ENCODE measurements at regions not wholly inside any gene's neighbourhood (a gene's known extent, or its start where the extent isn't known, plus 50 kb on each side); places are given as distances from the start of the nearest gene placed in this dataset.

DNA sequence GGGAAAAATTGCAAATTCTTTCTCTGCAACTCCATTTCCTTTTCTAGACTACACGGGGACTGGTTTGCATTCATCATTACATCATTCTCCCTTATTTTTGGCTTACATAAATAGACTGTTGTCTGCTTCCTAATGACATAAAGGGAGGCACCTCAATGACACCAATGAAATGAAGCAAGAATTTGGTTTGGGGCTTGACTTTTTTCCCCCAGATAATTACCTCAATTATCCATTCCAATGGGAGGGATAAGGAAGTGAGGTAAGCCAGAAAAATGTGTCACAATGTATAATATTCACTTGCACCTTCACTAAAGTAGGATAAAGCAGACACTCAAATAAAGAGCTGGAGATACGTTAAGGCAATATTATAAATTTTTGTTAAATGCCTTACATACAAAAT lies 240.6 kb upstream of the GRIP1 start:
- TF ChIP-seq, protein P1, sequence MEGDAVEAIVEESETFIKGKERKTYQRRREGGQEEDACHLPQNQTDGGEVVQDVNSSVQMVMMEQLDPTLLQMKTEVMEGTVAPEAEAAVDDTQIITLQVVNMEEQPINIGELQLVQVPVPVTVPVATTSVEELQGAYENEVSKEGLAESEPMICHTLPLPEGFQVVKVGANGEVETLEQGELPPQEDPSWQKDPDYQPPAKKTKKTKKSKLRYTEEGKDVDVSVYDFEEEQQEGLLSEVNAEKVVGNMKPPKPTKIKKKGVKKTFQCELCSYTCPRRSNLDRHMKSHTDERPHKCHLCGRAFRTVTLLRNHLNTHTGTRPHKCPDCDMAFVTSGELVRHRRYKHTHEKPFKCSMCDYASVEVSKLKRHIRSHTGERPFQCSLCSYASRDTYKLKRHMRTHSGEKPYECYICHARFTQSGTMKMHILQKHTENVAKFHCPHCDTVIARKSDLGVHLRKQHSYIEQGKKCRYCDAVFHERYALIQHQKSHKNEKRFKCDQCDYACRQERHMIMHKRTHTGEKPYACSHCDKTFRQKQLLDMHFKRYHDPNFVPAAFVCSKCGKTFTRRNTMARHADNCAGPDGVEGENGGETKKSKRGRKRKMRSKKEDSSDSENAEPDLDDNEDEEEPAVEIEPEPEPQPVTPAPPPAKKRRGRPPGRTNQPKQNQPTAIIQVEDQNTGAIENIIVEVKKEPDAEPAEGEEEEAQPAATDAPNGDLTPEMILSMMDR (IDR thresholded peaks at IDR 0.05): no peak
- TF ChIP-seq POLR2A (IDR thresholded peaks at IDR 0.05): no peak

Data from tibial nerve (tissue), 3 donors.